22Rv1 (cell line): ENCODE measurements at regions not wholly inside any gene's neighbourhood (a gene's known extent, or its start where the extent isn't known, plus 50 kb on each side); places are given as distances from the start of the nearest gene placed in this dataset.

Experiments used
- ZFX ChIP-seq: fragments of 450-650 bp; IDR thresholded peaks from 2 replicates; pipeline ENCODE4 v1.6.1; 2017; ENCODE audit warnings: antibody characterized with exemption, borderline replicate concordance
- TF ChIP-seq, protein P1 (sequence below): fragments of 450-650 bp; IDR thresholded peaks from 2 replicates; pipeline ENCODE4 v1.5.1; 2017; ENCODE audit warnings: mild to moderate bottlenecking

DNA sequence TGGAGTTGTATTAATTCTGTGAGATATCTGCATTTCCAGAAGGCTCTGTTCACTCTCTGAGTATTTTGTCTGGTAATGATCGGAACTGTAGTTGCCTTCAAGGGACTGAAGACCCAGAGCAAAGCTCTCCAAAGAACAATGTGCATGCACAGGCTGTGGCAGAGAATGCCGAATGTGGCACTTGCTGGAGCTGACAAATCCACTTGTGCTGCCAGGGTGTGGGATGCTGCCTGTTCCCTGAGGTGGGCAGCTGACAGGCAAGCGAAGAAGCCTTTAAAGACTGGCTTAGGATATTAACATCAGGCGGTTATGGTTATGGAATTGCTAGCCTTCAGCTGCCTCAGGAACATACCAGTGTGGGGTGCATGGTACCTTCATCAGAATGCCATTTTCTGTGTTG, 419.9 kb upstream of the ATP2B1 start:
- TF ChIP-seq, protein P1, sequence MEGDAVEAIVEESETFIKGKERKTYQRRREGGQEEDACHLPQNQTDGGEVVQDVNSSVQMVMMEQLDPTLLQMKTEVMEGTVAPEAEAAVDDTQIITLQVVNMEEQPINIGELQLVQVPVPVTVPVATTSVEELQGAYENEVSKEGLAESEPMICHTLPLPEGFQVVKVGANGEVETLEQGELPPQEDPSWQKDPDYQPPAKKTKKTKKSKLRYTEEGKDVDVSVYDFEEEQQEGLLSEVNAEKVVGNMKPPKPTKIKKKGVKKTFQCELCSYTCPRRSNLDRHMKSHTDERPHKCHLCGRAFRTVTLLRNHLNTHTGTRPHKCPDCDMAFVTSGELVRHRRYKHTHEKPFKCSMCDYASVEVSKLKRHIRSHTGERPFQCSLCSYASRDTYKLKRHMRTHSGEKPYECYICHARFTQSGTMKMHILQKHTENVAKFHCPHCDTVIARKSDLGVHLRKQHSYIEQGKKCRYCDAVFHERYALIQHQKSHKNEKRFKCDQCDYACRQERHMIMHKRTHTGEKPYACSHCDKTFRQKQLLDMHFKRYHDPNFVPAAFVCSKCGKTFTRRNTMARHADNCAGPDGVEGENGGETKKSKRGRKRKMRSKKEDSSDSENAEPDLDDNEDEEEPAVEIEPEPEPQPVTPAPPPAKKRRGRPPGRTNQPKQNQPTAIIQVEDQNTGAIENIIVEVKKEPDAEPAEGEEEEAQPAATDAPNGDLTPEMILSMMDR, result no peak
- TF ChIP-seq ZFX, result no peak
